H9 (cell line): ENCODE measurements at regions not wholly inside any gene's neighbourhood (a gene's known extent, or its start where the extent isn't known, plus 50 kb on each side); places are given as distances from the start of the nearest gene placed in this dataset.

Experiments
- DNase-seq: peaks from one replicate; pipeline ENCODE4 v3.0.0-alpha.2; 2017
- H2AFZ ChIP-seq: one replicate; pipeline ENCODE4 v1.6.1; 2013; ENCODE audit warnings: mild to moderate bottlenecking, low read length, control low read depth, moderate library complexity
- H2AK5ac ChIP-seq: 2 replicates; pipeline ENCODE4 v1.6.1; 2013; ENCODE audit warnings: low read length, control low read depth, mixed read lengths; ENCODE audit not compliant: insufficient read length
- H2BK120ac ChIP-seq: one replicate; pipeline ENCODE4 v1.6.1; 2013; ENCODE audit warnings: low read depth, mild to moderate bottlenecking, low read length, control low read depth, inconsistent platforms; ENCODE audit not compliant: poor library complexity, severe bottlenecking
- H2BK12ac ChIP-seq: 2 replicates; pipeline ENCODE4 v1.6.1; 2013; ENCODE audit warnings: low read length, control low read depth, mixed read lengths, low read depth; ENCODE audit not compliant: insufficient read length
- H2BK15ac ChIP-seq: 2 replicates; pipeline ENCODE4 v1.6.1; 2013; ENCODE audit warnings: low read depth, low read length, control low read depth
- H2BK20ac ChIP-seq: one replicate; pipeline ENCODE4 v1.6.1; 2013; ENCODE audit warnings: low read depth, mild to moderate bottlenecking, low read length, control low read depth, inconsistent platforms; ENCODE audit not compliant: poor library complexity, severe bottlenecking
- H2BK5ac ChIP-seq: 2 replicates; pipeline ENCODE4 v1.6.1; 2013; ENCODE audit warnings: low read length, control low read depth, mixed read lengths; ENCODE audit not compliant: insufficient read length
- H3K14ac ChIP-seq: 2 replicates; pipeline ENCODE4 v1.6.1; 2013; ENCODE audit warnings: low read length, control low read depth; ENCODE audit not compliant: insufficient read depth
- H3K18ac ChIP-seq: 2 replicates; pipeline ENCODE4 v1.6.1; 2013; ENCODE audit warnings: low read depth, mild to moderate bottlenecking, mixed read lengths, low read length, control low read depth; ENCODE audit not compliant: insufficient read length
- H3K23ac ChIP-seq: 2 replicates; pipeline ENCODE4 v1.6.1; 2013; ENCODE audit warnings: low read length, control low read depth, mixed read lengths, low read depth; ENCODE audit not compliant: insufficient read length
- H3K23me2 ChIP-seq: 2 replicates; pipeline ENCODE4 v1.6.1; 2013; ENCODE audit warnings: low read depth, mild to moderate bottlenecking, mixed read lengths, low read length, control low read depth; ENCODE audit not compliant: insufficient read length, poor library complexity, severe bottlenecking
- H3K27ac ChIP-seq: 2 replicates; pipeline ENCODE4 v1.5.1; 2013; ENCODE audit warnings: low read length, control low read depth, mixed read lengths, low read depth; ENCODE audit not compliant: insufficient read length
- H3K27me3 ChIP-seq: 2 replicates; pipeline ENCODE4 v1.6.1; 2013; ENCODE audit warnings: low read length, control low read depth, inconsistent platforms; ENCODE audit not compliant: insufficient read depth
- H3K4ac ChIP-seq: 2 replicates; pipeline ENCODE4 v1.6.1; 2013; ENCODE audit warnings: low read depth, mild to moderate bottlenecking, control low read depth, inconsistent platforms, low read length, moderate library complexity
- H3K4me1 ChIP-seq: 2 replicates; pipeline ENCODE4 v1.6.1; 2013; ENCODE audit warnings: low read length, control low read depth, inconsistent platforms; ENCODE audit not compliant: insufficient read depth
- H3K4me2 ChIP-seq: 2 replicates; pipeline ENCODE4 v1.6.1; 2013; ENCODE audit warnings: low read length, control low read depth, mixed read lengths; ENCODE audit not compliant: insufficient read length, insufficient read depth
- H3K56ac ChIP-seq: 2 replicates; pipeline ENCODE4 v1.6.1; 2013; ENCODE audit warnings: low read depth, mild to moderate bottlenecking, mixed read lengths, low read length, control low read depth; ENCODE audit not compliant: insufficient read length
- H3K79me1 ChIP-seq: 2 replicates; pipeline ENCODE4 v1.6.1; 2013; ENCODE audit warnings: low read depth, mild to moderate bottlenecking, moderate library complexity, low read length, control low read depth, inconsistent platforms; ENCODE audit not compliant: insufficient read depth, poor library complexity, severe bottlenecking
- H3K79me2 ChIP-seq: 2 replicates; pipeline ENCODE4 v1.6.1; 2013; ENCODE audit warnings: low read length, control low read depth, inconsistent platforms; ENCODE audit not compliant: insufficient read depth
- H3K9ac ChIP-seq: 2 replicates; pipeline ENCODE4 v1.6.1; 2013; ENCODE audit warnings: low read length, control low read depth, mixed read lengths; ENCODE audit not compliant: insufficient read length; ENCODE audit errors: extremely low read depth
- H3K9me3 ChIP-seq: one replicate; pipeline ENCODE4 v1.6.1; 2013; ENCODE audit warnings: low read depth, low read length, inconsistent platforms; ENCODE audit not compliant: control insufficient read depth
- H3T11ph ChIP-seq: one replicate; pipeline ENCODE4 v1.6.1; 2013; ENCODE audit warnings: mild to moderate bottlenecking, low read length, control low read depth, inconsistent platforms
- H4K20me1 ChIP-seq: one replicate; pipeline ENCODE4 v1.6.1; 2013; ENCODE audit not compliant: control insufficient read depth, insufficient read length, insufficient read depth
- H4K5ac ChIP-seq: 2 replicates; pipeline ENCODE4 v1.6.1; 2013; ENCODE audit warnings: low read depth, mild to moderate bottlenecking, mixed read lengths, low read length, control low read depth; ENCODE audit not compliant: insufficient read length
- H4K8ac ChIP-seq: replicated peaks from 2 replicates; pipeline ENCODE4 v1.6.1; 2013; ENCODE audit warnings: low read length, control low read depth, mixed read lengths, low read depth; ENCODE audit not compliant: insufficient read length
- H4K91ac ChIP-seq: 2 replicates; pipeline ENCODE4 v1.6.1; 2013; ENCODE audit warnings: low read depth, mild to moderate bottlenecking, moderate library complexity, mixed read lengths, low read length, control low read depth; ENCODE audit not compliant: insufficient read length
- H3K27ac Mint-ChIP-seq, 3 experiments: 2 replicates in 2 of 3; 3 replicates in 1 of 3; pipeline ENCODE4 v1.8.0; 2020 to 2021; ENCODE audit warnings: mixed read lengths in 3 of 3, mild to moderate bottlenecking in 1 of 3, moderate library complexity in 1 of 3
- H3K27me3 Mint-ChIP-seq: 2 replicates; pipeline ENCODE4 v1.8.0; 2021; ENCODE audit warnings: low read depth, mild to moderate bottlenecking, moderate library complexity, mixed read lengths
- H3K36me3 Mint-ChIP-seq, 3 experiments: 2 replicates in 2 of 3; 3 replicates in 1 of 3; pipeline ENCODE4 v1.8.0; 2020 to 2021; ENCODE audit warnings: low read depth in 3 of 3, mixed read lengths in 3 of 3; ENCODE audit not compliant: insufficient read depth in 1 of 3
- H3K4me1 Mint-ChIP-seq, 2 experiments: 2 replicates each; pipeline ENCODE4 v1.8.0; 2020; ENCODE audit warnings: mixed read lengths in 2 of 2
- H3K4me3 Mint-ChIP-seq, 2 experiments: 2 replicates in 1 of 2; 3 replicates in 1 of 2; pipeline ENCODE4 v1.8.0; 2020 to 2021; ENCODE audit warnings: mild to moderate bottlenecking in 2 of 2, mixed read lengths in 2 of 2, moderate library complexity in 1 of 2
- H3K9me3 Mint-ChIP-seq, 2 experiments: 2 replicates in 1 of 2; 3 replicates in 1 of 2; pipeline ENCODE4 v1.8.0; 2020; ENCODE audit warnings: mild to moderate bottlenecking in 2 of 2, mixed read lengths in 2 of 2, moderate library complexity in 1 of 2
- WGBS: extraction: QIAGEN DNeasy Blood & Tissue Kit; methylation state at CpG from one replicate; pipeline ENCODE4 v1.1.7; 2013; ENCODE audit warnings: missing lambda C conversion rate, low lambda C conversion rate, mixed read lengths; ENCODE audit not compliant: insufficient read length; ENCODE audit errors: extremely low coverage; 5-methylcytosine and 5-hydroxymethylcytosine counted together
- TF ChIP-seq, protein P1 (sequence below): fragments of 200-600 bp; sonication (generic); conservative IDR thresholded peaks from 3 replicates; pipeline ENCODE4 v1.8.0; 2021; ENCODE audit warnings: antibody characterized with exemption, mild to moderate bottlenecking

DNA sequence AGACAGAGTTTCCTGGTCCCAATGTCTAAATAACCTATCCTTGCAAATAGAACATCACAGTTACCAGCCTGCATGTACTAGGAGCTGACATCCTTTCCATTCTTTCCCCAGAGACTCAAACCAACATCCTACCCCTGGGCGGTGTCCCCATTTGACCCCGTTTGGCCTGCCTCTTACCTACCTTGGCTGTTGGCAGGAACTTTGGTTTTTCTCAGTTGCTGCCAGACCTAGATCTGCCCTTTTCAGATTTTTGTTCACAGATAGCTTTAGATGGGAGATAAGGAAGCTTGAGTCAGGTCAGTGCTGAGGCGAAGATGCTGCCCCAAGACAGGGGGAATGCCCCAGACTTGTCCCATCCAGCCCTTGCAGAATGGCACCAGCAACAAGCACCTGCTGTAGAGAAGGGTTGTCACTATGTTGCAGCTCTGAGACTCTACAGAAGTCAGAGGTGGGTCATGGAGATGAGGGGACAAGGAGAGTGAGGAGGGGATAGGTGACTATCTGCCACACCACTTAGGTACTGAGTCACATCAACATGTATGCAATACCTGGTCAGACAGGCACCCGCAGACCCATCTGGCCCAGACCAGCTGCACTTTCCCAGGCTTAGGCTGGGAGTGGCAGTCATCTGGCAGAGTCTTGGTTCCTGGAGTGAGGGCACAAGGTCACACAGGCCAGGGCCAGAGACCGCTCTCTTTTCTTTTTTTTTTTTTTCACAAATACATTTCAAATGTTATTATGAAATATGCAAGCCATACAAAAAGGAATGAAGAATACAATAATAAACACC is 61.5 kb upstream of the POU2AF1 start:
- Histone ChIP-seq H3K9ac (no peak overlapping the region), H2BK20ac (no peak overlapping the region), H2BK5ac (no peak overlapping the region), H3K9me3 (no peaks in the 10 kb centered on the region), H3K4me1 (no peaks in the 10 kb centered on the region; the same call in 1 of the 2 replicates), H3K27ac (no peak overlapping the region), H3K79me2 (no peaks in the 10 kb centered on the region), H2AFZ (no peak overlapping the region), H2BK120ac (no peak overlapping the region), H3K27me3 (no peaks in the 10 kb centered on the region), H3K23ac (no peak overlapping the region), H3T11ph (no peak overlapping the region), H3K23me2 (no peaks in the 10 kb centered on the region), H4K5ac (no peak overlapping the region), H3K4me2 (no peak overlapping the region), H2BK15ac (no peak overlapping the region), H4K8ac (no peak overlapping the region), H2BK12ac (no peak overlapping the region), H2AK5ac (no peak overlapping the region), H3K56ac (no peak overlapping the region), H4K20me1 (no peaks in the 10 kb centered on the region), H3K79me1 (no peaks in the 10 kb centered on the region), H3K14ac (no peak overlapping the region), H3K4ac (no peak overlapping the region), H4K91ac (no peak overlapping the region), H3K18ac (no peak overlapping the region)
- WGBS, result no CpG with 5 or more reads among the region's 5 CpGs
- H3K9me3 Mint-ChIP-seq, result no peaks in the 10 kb centered on the region
- no peak overlapping the region for H3K27ac Mint-ChIP-seq
- no peak for DNase-seq
- TF ChIP-seq, protein P1, sequence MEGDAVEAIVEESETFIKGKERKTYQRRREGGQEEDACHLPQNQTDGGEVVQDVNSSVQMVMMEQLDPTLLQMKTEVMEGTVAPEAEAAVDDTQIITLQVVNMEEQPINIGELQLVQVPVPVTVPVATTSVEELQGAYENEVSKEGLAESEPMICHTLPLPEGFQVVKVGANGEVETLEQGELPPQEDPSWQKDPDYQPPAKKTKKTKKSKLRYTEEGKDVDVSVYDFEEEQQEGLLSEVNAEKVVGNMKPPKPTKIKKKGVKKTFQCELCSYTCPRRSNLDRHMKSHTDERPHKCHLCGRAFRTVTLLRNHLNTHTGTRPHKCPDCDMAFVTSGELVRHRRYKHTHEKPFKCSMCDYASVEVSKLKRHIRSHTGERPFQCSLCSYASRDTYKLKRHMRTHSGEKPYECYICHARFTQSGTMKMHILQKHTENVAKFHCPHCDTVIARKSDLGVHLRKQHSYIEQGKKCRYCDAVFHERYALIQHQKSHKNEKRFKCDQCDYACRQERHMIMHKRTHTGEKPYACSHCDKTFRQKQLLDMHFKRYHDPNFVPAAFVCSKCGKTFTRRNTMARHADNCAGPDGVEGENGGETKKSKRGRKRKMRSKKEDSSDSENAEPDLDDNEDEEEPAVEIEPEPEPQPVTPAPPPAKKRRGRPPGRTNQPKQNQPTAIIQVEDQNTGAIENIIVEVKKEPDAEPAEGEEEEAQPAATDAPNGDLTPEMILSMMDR, result no peak
- peaks cover 31 to 37% of the 10 kb centered on the region in 2 experiments for H3K4me1 Mint-ChIP-seq
- H3K4me3 Mint-ChIP-seq, result no peak overlapping the region
- no peaks in the 10 kb centered on the region for H3K36me3 Mint-ChIP-seq
- H3K27me3 Mint-ChIP-seq, result peaks cover 7% of the 10 kb centered on the region
